ENCODE measurements at regions not wholly inside any gene's neighbourhood (a gene's known extent, or its start where the extent isn't known, plus 50 kb on each side); places are given as distances from the start of the nearest gene placed in this dataset.

- Histone ChIP-seq H3K4me3 (no peak overlapping the region), H3K27ac (no peak overlapping the region)
- DNase-seq (ENCODE audit: low spot score): no peak
- no peak for TF ChIP-seq CTCF (IDR thresholded peaks at IDR 0.05)
Observed at GRCh38 chr3:102290241-102290640, 144.6 kb upstream of the ZPLD1 start.

- no peak overlapping the region for H3K4me3 ChIP-seq
- no peak overlapping the region for H3K27ac ChIP-seq
- no peak for DNase-seq (ENCODE audit: low spot score)
- TF ChIP-seq CTCF (IDR thresholded peaks at IDR 0.05): no peak
Observed at GRCh38 chr3:102295756-102296155, 139.1 kb upstream of the ZPLD1 start.

DNA sequence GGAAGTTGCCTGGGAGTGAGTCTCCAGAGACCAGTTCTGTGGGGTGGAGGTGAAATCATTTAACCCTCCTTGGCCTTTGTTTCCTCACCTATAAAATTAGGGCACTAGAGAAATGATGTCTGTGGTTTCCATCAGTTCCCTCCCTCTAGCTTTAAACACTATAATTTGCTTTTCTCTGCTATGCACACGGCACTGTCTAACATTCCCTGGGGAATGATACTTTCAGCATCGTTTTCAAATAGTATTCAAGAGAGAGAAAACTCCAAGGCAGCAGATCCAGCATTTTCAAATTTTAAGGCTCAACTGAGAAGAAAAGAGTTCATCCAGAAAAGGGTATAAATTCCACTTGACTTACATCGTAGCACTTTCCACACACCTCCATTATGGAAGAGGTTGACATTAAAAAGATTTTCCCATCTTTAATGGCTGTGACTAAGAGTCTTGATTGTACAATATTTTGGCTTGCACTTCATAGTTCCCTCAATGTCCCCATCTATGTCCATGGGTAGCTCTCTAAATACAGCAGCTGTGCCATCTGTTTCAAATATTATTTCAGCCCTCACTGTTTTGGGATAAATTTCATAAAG is 137.7 kb upstream of the ZPLD1 start:
- TF ChIP-seq CTCF (IDR thresholded peaks at IDR 0.05): no peak
- H3K4me3 ChIP-seq: no peak overlapping the region
- H3K27ac ChIP-seq: no peak overlapping the region
- no peak for DNase-seq (ENCODE audit: low spot score)

- no peak for TF ChIP-seq CTCF (IDR thresholded peaks at IDR 0.05)
- Histone ChIP-seq H3K4me3 (no peak overlapping the region), H3K27ac (no peak overlapping the region)
- no peak for DNase-seq (ENCODE audit: low spot score)
Observed at GRCh38 chr3:102299125-102299877, 135.5 kb upstream of the ZPLD1 start.

- DNase-seq (ENCODE audit: low spot score): no peak
- no peak for TF ChIP-seq CTCF (IDR thresholded peaks at IDR 0.05)
- Histone ChIP-seq H3K27ac (no peak overlapping the region), H3K4me3 (no peak overlapping the region)
Observed at GRCh38 chr3:102301155-102301880, 133.5 kb upstream of the ZPLD1 start.

GRCh38 chr3:102302020-102302419 is 132.8 kb upstream of the ZPLD1 start:
- no peak overlapping the region for H3K4me3 ChIP-seq
- TF ChIP-seq CTCF (IDR thresholded peaks at IDR 0.05): no peak
- DNase-seq (ENCODE audit: low spot score): no peak
- no peak overlapping the region for H3K27ac ChIP-seq
